WTC11 (cell line): ENCODE measurements at regions not wholly inside any gene's neighbourhood (a gene's known extent, or its start where the extent isn't known, plus 50 kb on each side); places are given as distances from the start of the nearest gene placed in this dataset.

Experiments
- ATAC-seq: fragments of 200-7000 bp; cut with Tn5 transposase; 2 replicates; pipeline ENCODE4 v1.10.0; 2021; ENCODE audit warnings: mild to moderate bottlenecking, moderate library complexity
- CTCF ChIA-PET: fragments of 300-600 bp; sonication (Branson Sonifier 250); formaldehyde crosslinking; loops from one replicate; lab custom pipeline; 2021; ENCODE audit warnings: antibody characterized with exemption; lab: Charles Lee
- POLR2A ChIA-PET: fragments of 350-600 bp; sonication (Branson Sonifier 250); formaldehyde crosslinking; loops from one replicate; lab custom pipeline; 2021; ENCODE audit warnings: antibody characterized with exemption; lab: Charles Lee
- DNase-seq: peaks from one replicate; pipeline ENCODE4 v3.0.0; 2021; ENCODE audit warnings: low spot score
- H3K27ac Mint-ChIP-seq: 2 replicates; pipeline ENCODE4 v1.8.0; 2021; ENCODE audit warnings: mixed read lengths
- H3K27me3 Mint-ChIP-seq: 2 replicates; pipeline ENCODE4 v1.8.0; 2021; ENCODE audit warnings: low read depth, mild to moderate bottlenecking, moderate library complexity, mixed read lengths
- H3K36me3 Mint-ChIP-seq: 2 replicates; pipeline ENCODE4 v1.8.0; 2021; ENCODE audit warnings: mixed read lengths
- H3K4me1 Mint-ChIP-seq: 2 replicates; pipeline ENCODE4 v1.8.0; 2022; ENCODE audit warnings: mixed read lengths
- H3K4me3 Mint-ChIP-seq: 2 replicates; pipeline ENCODE4 v1.8.0; 2021; ENCODE audit warnings: mild to moderate bottlenecking, moderate library complexity, mixed read lengths
- H3K9me3 Mint-ChIP-seq: 2 replicates; pipeline ENCODE4 v1.8.0; 2021; ENCODE audit warnings: mixed read lengths
- CBFB ChIP-seq: sonication (generic); formaldehyde crosslinking; IDR thresholded peaks from 2 replicates; pipeline ENCODE4 v1.8.1; 2022; ENCODE audit warnings: mild to moderate bottlenecking, low read depth, missing genetic modification reagents
- FOXJ3 ChIP-seq: sonication (generic); formaldehyde crosslinking; IDR thresholded peaks from 2 replicates; pipeline ENCODE4 v1.9.0; 2021; ENCODE audit warnings: missing genetic modification reagents, mild to moderate bottlenecking, borderline replicate concordance
- GABPB1 ChIP-seq: sonication (generic); formaldehyde crosslinking; IDR thresholded peaks from 2 replicates; pipeline ENCODE4 v1.8.1; 2023; ENCODE audit warnings: mild to moderate bottlenecking, missing genetic modification reagents
- OVOL2 ChIP-seq: fragments of 250-450 bp; sonication (Bioruptor Pico); IDR thresholded peaks from 2 replicates; pipeline ENCODE4 v1.9.0; 2021; ENCODE audit warnings: mild to moderate bottlenecking, borderline replicate concordance
- SP1 ChIP-seq: sonication (generic); formaldehyde crosslinking; conservative IDR thresholded peaks from 2 replicates; pipeline ENCODE4 v1.8.1; 2022; ENCODE audit warnings: missing genetic modification reagents
- TCF7 ChIP-seq: sonication (generic); formaldehyde crosslinking; IDR thresholded peaks from 2 replicates; pipeline ENCODE4 v1.8.0; 2022; ENCODE audit warnings: mild to moderate bottlenecking, low read depth, missing genetic modification reagents, moderate library complexity
- TEAD4 ChIP-seq: sonication (generic); formaldehyde crosslinking; IDR thresholded peaks from 2 replicates; pipeline ENCODE4 v1.8.0; 2022; ENCODE audit warnings: mild to moderate bottlenecking, missing genetic modification reagents
- TP53 ChIP-seq: sonication (generic); formaldehyde crosslinking; IDR thresholded peaks from 2 replicates; pipeline ENCODE4 v1.8.1; 2023; ENCODE audit warnings: mild to moderate bottlenecking, missing genetic modification reagents
- ZNF121 ChIP-seq: sonication (generic); formaldehyde crosslinking; IDR thresholded peaks from 2 replicates; pipeline ENCODE4 v1.8.0; 2023; ENCODE audit warnings: missing genetic modification reagents
- ZNF138 ChIP-seq: sonication (generic); formaldehyde crosslinking; conservative IDR thresholded peaks from 2 replicates; pipeline ENCODE4 v1.8.1; 2022; ENCODE audit warnings: mild to moderate bottlenecking, moderate library complexity, missing genetic modification reagents
- TF ChIP-seq, protein P1 (sequence below): sonication (generic); formaldehyde crosslinking; IDR thresholded peaks from 2 replicates; pipeline ENCODE4 v1.8.1; 2023; ENCODE audit warnings: mild to moderate bottlenecking, missing genetic modification reagents, borderline replicate concordance
- TF ChIP-seq, protein P2 (sequence below): fragments of 250-450 bp; sonication (Bioruptor Pico); IDR thresholded peaks from 2 replicates; pipeline ENCODE4 v1.9.0; 2021; ENCODE audit warnings: mild to moderate bottlenecking
- TF ChIP-seq, protein P3 (sequence below): fragments of 250-450 bp; sonication (Bioruptor Pico); IDR thresholded peaks from 2 replicates; pipeline ENCODE4 v1.8.0; 2021; ENCODE audit warnings: mild to moderate bottlenecking
- TF ChIP-seq, protein P4 (sequence below): sonication (generic); formaldehyde crosslinking; IDR thresholded peaks from 2 replicates; pipeline ENCODE4 v1.8.0; 2023; ENCODE audit warnings: missing genetic modification reagents, mild to moderate bottlenecking, borderline replicate concordance
- TF ChIP-seq, protein P5 (sequence below): sonication (generic); formaldehyde crosslinking; IDR thresholded peaks from 2 replicates; pipeline ENCODE4 v1.8.0; 2023; ENCODE audit warnings: mild to moderate bottlenecking, missing genetic modification reagents

DNA sequence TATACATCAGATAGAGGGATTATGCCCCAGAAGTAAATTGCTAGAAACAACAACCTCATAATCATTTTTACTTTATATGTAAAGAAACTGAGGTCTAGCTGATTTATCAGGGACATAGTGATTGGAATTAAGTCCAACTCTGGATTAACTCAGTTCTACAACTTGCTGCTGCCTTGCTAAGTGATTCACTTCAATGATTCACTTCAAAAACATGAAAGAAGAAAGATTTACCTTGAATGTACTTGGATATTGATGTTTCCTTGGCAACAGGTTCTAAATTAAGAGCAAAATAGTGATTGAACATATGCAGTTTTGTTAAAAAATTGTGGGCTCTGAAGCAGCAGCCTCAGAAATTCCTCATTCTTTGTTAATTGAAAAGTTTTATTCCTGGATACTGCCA lies 99.8 kb upstream of the H2AZ1 start (continued):
- TF ChIP-seq, protein P1, sequence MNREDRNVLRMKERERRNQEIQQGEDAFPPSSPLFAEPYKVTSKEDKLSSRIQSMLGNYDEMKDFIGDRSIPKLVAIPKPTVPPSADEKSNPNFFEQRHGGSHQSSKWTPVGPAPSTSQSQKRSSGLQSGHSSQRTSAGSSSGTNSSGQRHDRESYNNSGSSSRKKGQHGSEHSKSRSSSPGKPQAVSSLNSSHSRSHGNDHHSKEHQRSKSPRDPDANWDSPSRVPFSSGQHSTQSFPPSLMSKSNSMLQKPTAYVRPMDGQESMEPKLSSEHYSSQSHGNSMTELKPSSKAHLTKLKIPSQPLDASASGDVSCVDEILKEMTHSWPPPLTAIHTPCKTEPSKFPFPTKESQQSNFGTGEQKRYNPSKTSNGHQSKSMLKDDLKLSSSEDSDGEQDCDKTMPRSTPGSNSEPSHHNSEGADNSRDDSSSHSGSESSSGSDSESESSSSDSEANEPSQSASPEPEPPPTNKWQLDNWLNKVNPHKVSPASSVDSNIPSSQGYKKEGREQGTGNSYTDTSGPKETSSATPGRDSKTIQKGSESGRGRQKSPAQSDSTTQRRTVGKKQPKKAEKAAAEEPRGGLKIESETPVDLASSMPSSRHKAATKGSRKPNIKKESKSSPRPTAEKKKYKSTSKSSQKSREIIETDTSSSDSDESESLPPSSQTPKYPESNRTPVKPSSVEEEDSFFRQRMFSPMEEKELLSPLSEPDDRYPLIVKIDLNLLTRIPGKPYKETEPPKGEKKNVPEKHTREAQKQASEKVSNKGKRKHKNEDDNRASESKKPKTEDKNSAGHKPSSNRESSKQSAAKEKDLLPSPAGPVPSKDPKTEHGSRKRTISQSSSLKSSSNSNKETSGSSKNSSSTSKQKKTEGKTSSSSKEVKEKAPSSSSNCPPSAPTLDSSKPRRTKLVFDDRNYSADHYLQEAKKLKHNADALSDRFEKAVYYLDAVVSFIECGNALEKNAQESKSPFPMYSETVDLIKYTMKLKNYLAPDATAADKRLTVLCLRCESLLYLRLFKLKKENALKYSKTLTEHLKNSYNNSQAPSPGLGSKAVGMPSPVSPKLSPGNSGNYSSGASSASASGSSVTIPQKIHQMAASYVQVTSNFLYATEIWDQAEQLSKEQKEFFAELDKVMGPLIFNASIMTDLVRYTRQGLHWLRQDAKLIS = no peak
- TF ChIP-seq, protein P2, sequence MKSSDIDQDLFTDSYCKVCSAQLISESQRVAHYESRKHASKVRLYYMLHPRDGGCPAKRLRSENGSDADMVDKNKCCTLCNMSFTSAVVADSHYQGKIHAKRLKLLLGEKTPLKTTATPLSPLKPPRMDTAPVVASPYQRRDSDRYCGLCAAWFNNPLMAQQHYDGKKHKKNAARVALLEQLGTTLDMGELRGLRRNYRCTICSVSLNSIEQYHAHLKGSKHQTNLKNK (CRISPR knock-in tag) = no peak
- TF ChIP-seq OVOL2 = no peak
- TF ChIP-seq, protein P3, sequence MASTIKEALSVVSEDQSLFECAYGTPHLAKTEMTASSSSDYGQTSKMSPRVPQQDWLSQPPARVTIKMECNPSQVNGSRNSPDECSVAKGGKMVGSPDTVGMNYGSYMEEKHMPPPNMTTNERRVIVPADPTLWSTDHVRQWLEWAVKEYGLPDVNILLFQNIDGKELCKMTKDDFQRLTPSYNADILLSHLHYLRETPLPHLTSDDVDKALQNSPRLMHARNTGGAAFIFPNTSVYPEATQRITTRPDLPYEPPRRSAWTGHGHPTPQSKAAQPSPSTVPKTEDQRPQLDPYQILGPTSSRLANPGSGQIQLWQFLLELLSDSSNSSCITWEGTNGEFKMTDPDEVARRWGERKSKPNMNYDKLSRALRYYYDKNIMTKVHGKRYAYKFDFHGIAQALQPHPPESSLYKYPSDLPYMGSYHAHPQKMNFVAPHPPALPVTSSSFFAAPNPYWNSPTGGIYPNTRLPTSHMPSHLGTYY (CRISPR knock-in tag) = no peak

DNA sequence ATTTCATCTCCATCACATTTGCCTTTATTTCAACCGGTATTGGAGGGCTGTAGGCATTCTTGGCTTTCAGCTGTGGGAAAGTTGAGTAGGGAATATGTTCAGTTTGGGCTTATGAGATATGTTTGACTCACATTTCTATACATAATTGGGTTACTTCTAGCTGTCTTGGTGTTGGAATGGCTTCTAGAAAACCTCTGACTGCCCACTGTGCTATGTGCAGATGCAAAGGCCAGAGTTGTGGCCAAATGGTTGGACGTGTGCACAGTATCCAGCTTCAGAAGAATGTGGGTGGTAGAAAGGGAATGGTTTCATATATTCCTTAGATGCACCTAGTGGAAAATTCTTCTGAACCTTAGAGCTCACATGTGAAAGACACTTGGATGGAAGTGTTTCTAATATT lies 92.6 kb upstream of the H2AZ1 start:
- Mint-ChIP-seq H3K4me1 (no peaks in the 10 kb centered on the region), H3K27ac (no peak overlapping the region), H3K9me3 (peaks cover 8% of the 10 kb centered on the region), H3K27me3 (no peaks in the 10 kb centered on the region; the same call in 1 of the 2 replicates), H3K4me3 (no peak overlapping the region), H3K36me3 (peaks cover 4% of the 10 kb centered on the region; the same call in 1 of the 2 replicates)
- POLR2A ChIA-PET = no interaction called here
- DNase-seq = no peak
- TF ChIP-seq TEAD4 (CRISPR knock-in tag) (no peak), ZNF121 (CRISPR knock-in tag) (no peak), TP53 (CRISPR knock-in tag) (no peak), ZNF138 (CRISPR knock-in tag) (no peak), SP1 (CRISPR knock-in tag) (no peak), TCF7 (CRISPR knock-in tag) (no peak), CBFB (CRISPR knock-in tag) (no peak), GABPB1 (CRISPR knock-in tag) (no peak), FOXJ3 (CRISPR knock-in tag) (no peak)
- TF ChIP-seq, protein P4, sequence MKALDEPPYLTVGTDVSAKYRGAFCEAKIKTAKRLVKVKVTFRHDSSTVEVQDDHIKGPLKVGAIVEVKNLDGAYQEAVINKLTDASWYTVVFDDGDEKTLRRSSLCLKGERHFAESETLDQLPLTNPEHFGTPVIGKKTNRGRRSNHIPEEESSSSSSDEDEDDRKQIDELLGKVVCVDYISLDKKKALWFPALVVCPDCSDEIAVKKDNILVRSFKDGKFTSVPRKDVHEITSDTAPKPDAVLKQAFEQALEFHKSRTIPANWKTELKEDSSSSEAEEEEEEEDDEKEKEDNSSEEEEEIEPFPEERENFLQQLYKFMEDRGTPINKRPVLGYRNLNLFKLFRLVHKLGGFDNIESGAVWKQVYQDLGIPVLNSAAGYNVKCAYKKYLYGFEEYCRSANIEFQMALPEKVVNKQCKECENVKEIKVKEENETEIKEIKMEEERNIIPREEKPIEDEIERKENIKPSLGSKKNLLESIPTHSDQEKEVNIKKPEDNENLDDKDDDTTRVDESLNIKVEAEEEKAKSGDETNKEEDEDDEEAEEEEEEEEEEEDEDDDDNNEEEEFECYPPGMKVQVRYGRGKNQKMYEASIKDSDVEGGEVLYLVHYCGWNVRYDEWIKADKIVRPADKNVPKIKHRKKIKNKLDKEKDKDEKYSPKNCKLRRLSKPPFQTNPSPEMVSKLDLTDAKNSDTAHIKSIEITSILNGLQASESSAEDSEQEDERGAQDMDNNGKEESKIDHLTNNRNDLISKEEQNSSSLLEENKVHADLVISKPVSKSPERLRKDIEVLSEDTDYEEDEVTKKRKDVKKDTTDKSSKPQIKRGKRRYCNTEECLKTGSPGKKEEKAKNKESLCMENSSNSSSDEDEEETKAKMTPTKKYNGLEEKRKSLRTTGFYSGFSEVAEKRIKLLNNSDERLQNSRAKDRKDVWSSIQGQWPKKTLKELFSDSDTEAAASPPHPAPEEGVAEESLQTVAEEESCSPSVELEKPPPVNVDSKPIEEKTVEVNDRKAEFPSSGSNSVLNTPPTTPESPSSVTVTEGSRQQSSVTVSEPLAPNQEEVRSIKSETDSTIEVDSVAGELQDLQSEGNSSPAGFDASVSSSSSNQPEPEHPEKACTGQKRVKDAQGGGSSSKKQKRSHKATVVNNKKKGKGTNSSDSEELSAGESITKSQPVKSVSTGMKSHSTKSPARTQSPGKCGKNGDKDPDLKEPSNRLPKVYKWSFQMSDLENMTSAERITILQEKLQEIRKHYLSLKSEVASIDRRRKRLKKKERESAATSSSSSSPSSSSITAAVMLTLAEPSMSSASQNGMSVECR (CRISPR knock-in tag) = no peak
- TF ChIP-seq, protein P3 (CRISPR knock-in tag) = no peak
- TF ChIP-seq, protein P5, sequence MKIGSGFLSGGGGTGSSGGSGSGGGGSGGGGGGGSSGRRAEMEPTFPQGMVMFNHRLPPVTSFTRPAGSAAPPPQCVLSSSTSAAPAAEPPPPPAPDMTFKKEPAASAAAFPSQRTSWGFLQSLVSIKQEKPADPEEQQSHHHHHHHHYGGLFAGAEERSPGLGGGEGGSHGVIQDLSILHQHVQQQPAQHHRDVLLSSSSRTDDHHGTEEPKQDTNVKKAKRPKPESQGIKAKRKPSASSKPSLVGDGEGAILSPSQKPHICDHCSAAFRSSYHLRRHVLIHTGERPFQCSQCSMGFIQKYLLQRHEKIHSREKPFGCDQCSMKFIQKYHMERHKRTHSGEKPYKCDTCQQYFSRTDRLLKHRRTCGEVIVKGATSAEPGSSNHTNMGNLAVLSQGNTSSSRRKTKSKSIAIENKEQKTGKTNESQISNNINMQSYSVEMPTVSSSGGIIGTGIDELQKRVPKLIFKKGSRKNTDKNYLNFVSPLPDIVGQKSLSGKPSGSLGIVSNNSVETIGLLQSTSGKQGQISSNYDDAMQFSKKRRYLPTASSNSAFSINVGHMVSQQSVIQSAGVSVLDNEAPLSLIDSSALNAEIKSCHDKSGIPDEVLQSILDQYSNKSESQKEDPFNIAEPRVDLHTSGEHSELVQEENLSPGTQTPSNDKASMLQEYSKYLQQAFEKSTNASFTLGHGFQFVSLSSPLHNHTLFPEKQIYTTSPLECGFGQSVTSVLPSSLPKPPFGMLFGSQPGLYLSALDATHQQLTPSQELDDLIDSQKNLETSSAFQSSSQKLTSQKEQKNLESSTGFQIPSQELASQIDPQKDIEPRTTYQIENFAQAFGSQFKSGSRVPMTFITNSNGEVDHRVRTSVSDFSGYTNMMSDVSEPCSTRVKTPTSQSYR (CRISPR knock-in tag) = no peak
- TF ChIP-seq, all 79 proteins: peak for 0
- no peak for ATAC-seq
- CTCF ChIA-PET = no interaction called here
